ENCODE measurements at regions not wholly inside any gene's neighbourhood (a gene's known extent, or its start where the extent isn't known, plus 50 kb on each side); places are given as distances from the start of the nearest gene placed in this dataset.

- no peaks in the 10 kb centered on the region for H3K4me1 Mint-ChIP-seq
- H3K27me3 Mint-ChIP-seq = no peaks in the 10 kb centered on the region
- H3K27ac Mint-ChIP-seq = no peak overlapping the region
- peak; percentile 9 for DNase-seq
- POLR2A ChIA-PET = no interaction called here
- H3K4me3 Mint-ChIP-seq = no peak overlapping the region
- H3K9me3 Mint-ChIP-seq = peaks cover 4% of the 10 kb centered on the region
- CTCF ChIA-PET = no interaction called here
- H3K36me3 Mint-ChIP-seq (ENCODE audit: low read depth) = no peaks in the 10 kb centered on the region
These were observed 173.2 kb upstream of the PPP2R2D start for GRCh38 chr10:131727560-131727959.

DNA sequence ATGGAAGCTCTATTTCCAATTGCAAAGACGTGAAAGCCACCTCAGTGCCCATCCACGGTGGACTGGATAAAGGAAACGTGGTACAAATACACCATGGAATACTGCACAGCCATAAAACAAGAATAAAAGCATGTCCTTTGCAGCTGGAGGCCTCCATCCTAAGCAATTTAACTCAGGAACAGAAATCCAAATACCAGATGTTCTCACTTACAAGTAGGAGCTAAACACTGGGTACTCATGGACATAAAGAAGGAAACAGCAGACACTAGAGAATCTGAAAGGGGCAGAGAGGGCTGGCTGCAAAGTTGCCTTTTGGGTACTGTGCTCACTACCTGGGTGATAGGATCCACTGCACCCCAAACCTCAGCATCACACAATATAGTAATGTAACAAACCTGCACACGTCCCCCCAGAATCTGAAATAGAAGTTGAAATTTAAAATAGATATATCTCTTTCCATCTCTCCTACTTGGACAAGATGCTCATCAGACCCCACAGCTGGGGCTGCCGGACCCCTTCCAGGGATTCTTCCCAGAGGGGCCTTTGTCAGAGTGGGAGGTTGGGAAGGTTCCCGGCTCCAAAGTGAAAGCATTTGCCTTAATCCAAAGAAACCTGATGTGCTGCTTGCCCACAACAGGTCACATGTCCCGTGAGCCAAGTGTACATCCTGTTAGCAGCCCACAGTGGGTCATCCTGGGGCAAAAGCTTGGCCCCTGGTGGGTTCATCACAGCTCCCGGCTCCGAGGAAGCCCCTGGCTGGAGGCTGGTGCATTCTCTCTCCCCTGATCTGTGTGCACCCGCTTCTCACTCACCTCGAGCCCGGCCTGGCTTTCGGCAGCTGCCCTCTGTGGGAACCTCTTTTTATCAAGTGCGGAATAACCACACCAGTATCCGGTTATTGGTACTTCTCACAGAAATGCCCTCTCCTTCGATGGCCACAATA is 172.3 kb upstream of the PPP2R2D start:
- ChIA-PET POLR2A (no interaction called here), CTCF (no interaction called here)
- Mint-ChIP-seq H3K27ac (no peak overlapping the region), H3K36me3 (ENCODE audit: low read depth) (no peaks in the 10 kb centered on the region), H3K4me1 (no peaks in the 10 kb centered on the region), H3K4me3 (no peak overlapping the region), H3K27me3 (no peaks in the 10 kb centered on the region), H3K9me3 (peaks cover 6% of the 10 kb centered on the region)
- DNase-seq = no peak

DNA sequence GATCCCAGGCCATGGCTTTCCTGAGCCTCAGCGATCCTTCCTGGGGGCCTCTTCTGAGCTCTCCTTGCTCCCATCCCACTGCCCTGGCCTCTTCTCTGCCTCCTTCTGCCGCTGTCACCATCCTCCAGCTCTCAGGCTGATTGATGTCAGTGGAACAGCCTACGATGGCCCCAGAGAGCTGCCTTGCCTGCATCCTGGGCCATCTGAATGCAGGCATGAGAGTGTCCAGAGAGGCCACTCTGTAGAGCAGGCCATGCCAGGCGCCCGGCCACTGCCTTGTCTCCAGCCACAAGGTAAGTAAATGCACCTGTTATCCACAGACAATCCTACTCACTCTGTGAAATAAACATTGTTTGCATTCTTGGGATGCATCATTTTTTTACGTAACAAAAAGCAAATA is 171.4 kb upstream of the PPP2R2D start:
- DNase-seq = no peak
- ChIA-PET POLR2A (no interaction called here), CTCF (no interaction called here)
- no peaks in the 10 kb centered on the region for H3K36me3 Mint-ChIP-seq (ENCODE audit: low read depth)
- H3K27ac Mint-ChIP-seq = no peak overlapping the region
- no peaks in the 10 kb centered on the region for H3K27me3 Mint-ChIP-seq
- H3K9me3 Mint-ChIP-seq = peaks cover 6% of the 10 kb centered on the region
- H3K4me1 Mint-ChIP-seq = no peaks in the 10 kb centered on the region
- H3K4me3 Mint-ChIP-seq = no peak overlapping the region

DNA sequence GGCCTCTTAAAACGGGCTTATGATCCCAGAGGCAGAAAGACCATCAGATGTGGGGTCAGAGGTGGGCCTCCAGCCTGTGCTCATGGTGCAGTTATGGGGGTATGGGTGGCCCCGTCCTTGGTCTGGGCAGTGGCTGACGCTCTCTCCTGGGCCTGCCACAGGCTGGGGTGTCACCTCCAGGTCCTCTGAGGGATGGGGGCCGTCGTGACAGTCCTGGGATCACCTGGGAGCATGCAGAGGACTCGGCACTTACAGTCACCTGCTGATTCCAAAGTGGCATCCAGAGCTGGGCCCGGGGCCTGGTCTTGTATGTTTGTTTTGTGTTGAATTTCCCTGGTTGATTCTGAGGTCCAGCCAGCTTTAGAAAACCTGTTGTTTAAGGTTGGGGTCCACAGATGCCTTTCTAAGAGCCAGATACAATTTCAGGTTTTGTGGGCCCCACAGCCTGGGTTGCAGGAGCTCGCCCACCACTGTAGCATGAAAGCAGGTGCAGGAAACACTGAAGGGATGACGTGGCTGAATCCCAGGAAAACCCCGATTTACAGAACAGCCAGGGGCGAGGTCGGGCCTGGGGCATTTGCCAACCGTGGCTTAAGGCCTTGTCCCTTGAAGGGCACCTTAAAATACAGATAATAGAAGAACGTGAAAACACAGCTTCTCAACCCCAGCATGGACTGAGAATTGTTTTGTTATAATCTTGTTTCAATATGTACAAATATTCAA is 170.7 kb upstream of the PPP2R2D start:
- DNase-seq = no peak
- POLR2A ChIA-PET = no interaction called here

GRCh38 chr10:131730771-131731497 is 169.9 kb upstream of the PPP2R2D start:
- Mint-ChIP-seq H3K4me3 (no peak overlapping the region), H3K27ac (no peak overlapping the region), H3K27me3 (no peaks in the 10 kb centered on the region), H3K4me1 (no peaks in the 10 kb centered on the region), H3K36me3 (ENCODE audit: low read depth) (no peaks in the 10 kb centered on the region), H3K9me3 (peaks cover 6% of the 10 kb centered on the region)
- POLR2A ChIA-PET = no interaction called here
- DNase-seq = no peak
- CTCF ChIA-PET = no interaction called here

More for the DNA sequence above, 170.7 kb upstream of the PPP2R2D start:
- CTCF ChIA-PET = no interaction called here
- Mint-ChIP-seq H3K27ac (no peak overlapping the region), H3K27me3 (no peaks in the 10 kb centered on the region), H3K9me3 (peaks cover 6% of the 10 kb centered on the region), H3K4me1 (no peaks in the 10 kb centered on the region), H3K4me3 (no peak overlapping the region), H3K36me3 (ENCODE audit: low read depth) (no peaks in the 10 kb centered on the region)

GRCh38 chr10:131731780-131732630 is 168.8 kb upstream of the PPP2R2D start:
- no peak for DNase-seq
- Mint-ChIP-seq H3K27ac (no peak overlapping the region), H3K9me3 (peaks cover 6% of the 10 kb centered on the region), H3K4me1 (no peaks in the 10 kb centered on the region), H3K4me3 (no peak overlapping the region), H3K27me3 (no peaks in the 10 kb centered on the region), H3K36me3 (ENCODE audit: low read depth) (no peaks in the 10 kb centered on the region)
- ChIA-PET CTCF (no interaction called here), POLR2A (no interaction called here)

DNA sequence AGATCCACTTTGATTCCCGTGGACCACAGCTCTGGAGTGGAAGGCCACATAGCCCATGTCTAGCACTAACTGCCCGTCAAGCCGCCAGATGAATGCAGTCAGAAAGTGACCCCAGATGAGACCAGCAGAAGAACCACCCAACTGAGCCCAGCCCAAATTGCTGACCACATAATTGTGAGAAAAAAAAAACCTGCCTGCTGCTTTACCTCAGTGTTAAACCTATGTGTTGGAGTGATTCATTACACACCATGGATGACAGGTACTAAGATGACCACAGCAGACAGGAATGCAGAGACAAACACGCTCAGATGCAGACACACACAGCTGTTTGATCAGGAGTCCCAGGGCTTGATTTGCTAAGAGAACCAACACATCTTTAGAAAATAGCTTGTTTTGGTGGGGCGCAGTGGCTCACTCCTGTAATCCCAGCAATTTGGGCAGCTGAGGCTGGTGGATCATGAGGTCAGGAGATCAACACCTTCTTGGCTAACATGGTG is 168.1 kb upstream of the PPP2R2D start:
- no peaks in the 10 kb centered on the region for H3K27me3 Mint-ChIP-seq
- no peak for DNase-seq
- H3K4me3 Mint-ChIP-seq = no peak overlapping the region
- POLR2A ChIA-PET = no interaction called here
- no peaks in the 10 kb centered on the region for H3K4me1 Mint-ChIP-seq
- CTCF ChIA-PET = no interaction called here
- H3K9me3 Mint-ChIP-seq = peaks cover 6% of the 10 kb centered on the region
- H3K27ac Mint-ChIP-seq = no peak overlapping the region
- no peaks in the 10 kb centered on the region for H3K36me3 Mint-ChIP-seq (ENCODE audit: low read depth)

DNA sequence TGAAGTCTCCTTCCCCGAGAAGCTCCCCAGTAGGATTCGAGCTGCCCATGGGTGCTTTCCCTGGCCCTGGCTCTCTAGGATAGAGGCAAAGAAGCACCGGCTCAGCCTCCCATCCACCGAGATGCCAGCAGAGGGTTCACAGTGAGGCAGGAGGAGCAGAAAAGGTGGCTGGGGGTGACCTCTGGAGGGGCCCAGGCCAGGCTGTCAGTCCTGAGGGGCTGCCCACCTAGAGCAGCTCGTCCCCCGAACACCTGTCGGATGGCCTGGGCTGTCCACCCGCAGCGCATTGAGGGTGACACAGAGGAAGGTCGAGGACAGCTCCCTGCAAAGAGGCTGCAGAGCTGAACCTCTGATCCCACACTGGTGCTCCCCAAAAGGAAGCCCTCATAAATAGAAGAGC is 167.2 kb upstream of the PPP2R2D start:
- ChIA-PET CTCF (no interaction called here), POLR2A (no interaction called here)
- Mint-ChIP-seq H3K4me1 (no peaks in the 10 kb centered on the region), H3K27me3 (no peaks in the 10 kb centered on the region), H3K27ac (no peak overlapping the region), H3K4me3 (no peak overlapping the region), H3K9me3 (peaks cover 6% of the 10 kb centered on the region), H3K36me3 (ENCODE audit: low read depth) (no peaks in the 10 kb centered on the region)
- no peak for DNase-seq

GRCh38 chr10:131735577-131735976 is 165.2 kb upstream of the PPP2R2D start:
- Mint-ChIP-seq H3K9me3 (peaks cover 13% of the 10 kb centered on the region), H3K36me3 (ENCODE audit: low read depth) (no peaks in the 10 kb centered on the region), H3K4me1 (no peaks in the 10 kb centered on the region), H3K27me3 (no peaks in the 10 kb centered on the region), H3K4me3 (no peak overlapping the region), H3K27ac (no peak overlapping the region)
- ChIA-PET POLR2A (no interaction called here), CTCF (no interaction called here)
- DNase-seq = no peak

DNA sequence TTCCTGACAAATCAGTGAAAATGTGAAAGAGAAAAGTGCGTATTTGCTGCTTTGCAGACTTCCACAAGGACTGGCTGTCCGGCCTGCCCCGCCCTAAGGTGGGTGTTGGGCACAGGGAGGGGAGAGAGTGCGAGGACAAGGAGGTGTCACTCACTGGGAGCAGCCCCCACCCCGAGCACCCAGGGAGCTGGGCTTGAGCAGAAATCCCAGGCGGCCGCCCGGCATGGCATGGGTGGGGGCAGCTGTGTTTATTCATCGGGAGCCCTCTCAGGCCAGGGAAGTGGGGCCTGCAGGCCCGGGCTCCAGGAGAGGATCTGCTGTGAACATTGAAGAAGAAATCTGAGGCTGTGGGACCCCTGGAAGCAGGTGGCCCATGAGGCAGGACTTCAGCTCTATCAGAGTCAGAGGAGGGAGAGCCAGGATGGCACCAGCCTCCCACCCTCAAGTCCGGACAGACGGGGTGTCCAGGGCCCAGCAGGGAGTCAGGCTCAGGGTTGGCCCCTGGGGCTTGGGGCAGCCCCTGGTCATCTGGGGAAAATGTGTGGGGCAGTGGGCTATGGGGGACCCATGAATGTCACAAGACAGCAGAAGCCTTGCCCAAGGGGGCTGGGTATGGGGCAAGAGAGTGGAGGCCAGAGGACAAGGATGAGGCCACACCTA is 164.4 kb upstream of the PPP2R2D start:
- Mint-ChIP-seq H3K4me3 (no peak overlapping the region), H3K9me3 (peaks cover 13% of the 10 kb centered on the region), H3K4me1 (no peaks in the 10 kb centered on the region), H3K27ac (no peak overlapping the region), H3K36me3 (ENCODE audit: low read depth) (no peaks in the 10 kb centered on the region), H3K27me3 (no peaks in the 10 kb centered on the region)
- CTCF ChIA-PET = no interaction called here
- POLR2A ChIA-PET = no interaction called here
- no peak for DNase-seq

DNA sequence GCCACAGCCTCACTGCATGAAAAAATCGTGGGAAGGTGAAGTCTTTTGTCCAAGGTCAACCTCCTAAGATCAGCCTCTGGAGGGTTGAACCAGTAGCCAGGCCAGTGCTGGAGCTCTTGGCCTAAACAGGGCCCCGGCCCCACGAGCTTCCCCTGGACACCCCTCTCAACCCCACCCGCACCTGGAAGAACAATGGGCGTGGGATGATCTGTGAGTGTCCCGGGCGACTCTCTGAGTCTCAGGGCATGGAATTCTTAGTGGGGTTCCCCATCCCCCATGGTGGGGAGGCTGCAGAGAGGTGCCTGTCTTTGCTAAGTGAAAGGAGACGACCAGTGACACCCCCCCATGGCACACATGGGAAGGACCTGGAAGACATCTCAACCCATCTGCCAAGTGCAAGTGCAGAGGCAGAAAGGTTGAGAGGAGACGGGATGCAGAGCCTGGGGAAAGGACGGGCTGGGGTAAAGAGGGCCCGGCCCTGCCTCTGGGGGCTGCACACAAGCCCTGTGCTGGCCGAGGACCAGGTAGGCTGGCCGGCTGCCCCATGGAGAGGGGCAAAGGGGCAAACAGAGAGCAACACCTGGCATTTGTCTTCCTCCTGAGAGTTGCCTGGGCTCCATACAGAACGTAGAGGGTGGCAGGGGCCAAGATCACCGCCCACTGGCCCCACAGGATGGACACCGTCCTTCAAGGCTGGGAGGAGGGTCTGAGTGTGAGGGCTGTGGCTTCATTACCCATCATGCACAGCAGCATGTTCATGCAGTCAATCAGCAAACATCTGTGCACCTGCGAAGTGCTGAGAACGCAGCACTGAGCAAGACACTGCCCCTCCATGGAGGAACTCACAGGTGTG is 163.0 kb upstream of the PPP2R2D start:
- ChIA-PET POLR2A (no interaction called here), CTCF (no interaction called here)
- no peak for DNase-seq
- Mint-ChIP-seq H3K4me1 (no peaks in the 10 kb centered on the region), H3K9me3 (peaks cover 7% of the 10 kb centered on the region), H3K27me3 (no peaks in the 10 kb centered on the region), H3K36me3 (ENCODE audit: low read depth) (no peaks in the 10 kb centered on the region), H3K4me3 (no peak overlapping the region), H3K27ac (no peak overlapping the region)

DNA sequence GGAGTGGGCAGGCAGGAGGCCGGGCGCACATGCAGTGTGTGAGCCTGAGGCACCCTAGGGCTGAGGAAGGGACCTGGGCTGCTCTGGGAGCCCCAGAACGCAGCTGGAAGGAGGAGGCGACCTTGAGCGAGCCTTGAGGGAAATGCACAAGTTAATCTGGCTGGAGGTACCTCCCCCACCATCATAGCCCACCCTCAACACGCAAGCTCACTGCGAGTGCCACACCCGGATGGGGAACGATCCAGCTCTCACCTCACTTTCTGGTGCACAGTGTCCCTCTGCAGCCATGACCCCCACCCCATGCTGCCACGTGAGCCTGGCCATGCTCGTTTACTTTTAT is 162.4 kb upstream of the PPP2R2D start:
- POLR2A ChIA-PET = no interaction called here
- peaks cover 7% of the 10 kb centered on the region for H3K9me3 Mint-ChIP-seq
- H3K27me3 Mint-ChIP-seq = no peaks in the 10 kb centered on the region
- CTCF ChIA-PET = no interaction called here
- no peaks in the 10 kb centered on the region for H3K36me3 Mint-ChIP-seq (ENCODE audit: low read depth)
- H3K27ac Mint-ChIP-seq = no peak overlapping the region
- no peaks in the 10 kb centered on the region for H3K4me1 Mint-ChIP-seq
- no peak overlapping the region for H3K4me3 Mint-ChIP-seq
- DNase-seq = no peak
